Small intestine (tissue), 7 donors: ENCODE measurements at regions not wholly inside any gene's neighbourhood (a gene's known extent, or its start where the extent isn't known, plus 50 kb on each side); places are given as distances from the start of the nearest gene placed in this dataset.
A peak's percentile ranks its signal among the peaks of the same experiment; 100 is the strongest.
"Not testable (repeated sequence)": the region's sequence is repeated elsewhere in the genome, so short reads cannot be mapped to it uniquely, and the experiment has no call there.

Experiments
- DNase-seq, 2 donors: peaks; one replicate each; pipeline versions ENCODE4 v3.0.0 to v3.0.0-alpha.2; 2013
- FAIRE-seq: peaks from 2 replicates; lab custom pipeline; 2012; peaks lifted over from hg19 to GRCh38; lab: Jason Lieb, UNC
- H3K27ac ChIP-seq, 3 donors: one replicate each; pipeline ENCODE4 v1.5.1; 2013; ENCODE audit warnings: low read length in 2 of 3, mild to moderate bottlenecking in 2 of 3, control low read depth in 1 of 3, inconsistent platforms in 1 of 3, low read depth in 1 of 3, moderate library complexity in 1 of 3
- H3K27me3 ChIP-seq, 3 donors: one replicate each; pipeline ENCODE4 v1.6.1; 2013; ENCODE audit warnings: low read length in 3 of 3, inconsistent platforms in 1 of 3; ENCODE audit not compliant: control insufficient read depth in 3 of 3, insufficient read depth in 3 of 3
- H3K36me3 ChIP-seq, 3 donors: one replicate each; pipeline ENCODE4 v1.6.1; 2013; ENCODE audit warnings: low read length in 3 of 3, inconsistent platforms in 1 of 3, low read depth in 1 of 3, mild to moderate bottlenecking in 1 of 3, moderate library complexity in 1 of 3; ENCODE audit not compliant: control insufficient read depth in 3 of 3, insufficient read depth in 2 of 3
- H3K4me1 ChIP-seq, 3 donors: one replicate each; pipeline ENCODE4 v1.6.1; 2013; ENCODE audit warnings: low read length in 2 of 3, inconsistent platforms in 1 of 3, low read depth in 1 of 3, mild to moderate bottlenecking in 1 of 3, moderate library complexity in 1 of 3; ENCODE audit not compliant: control insufficient read depth in 3 of 3, insufficient read depth in 2 of 3
- H3K4me3 ChIP-seq, 3 donors: one replicate each; pipeline ENCODE4 v1.5.1; 2013; ENCODE audit warnings: low read length in 3 of 3, control low read depth in 1 of 3, inconsistent platforms in 1 of 3, low read depth in 1 of 3, mild to moderate bottlenecking in 1 of 3, moderate library complexity in 1 of 3
- H3K9me3 ChIP-seq, 2 donors: one replicate each; pipeline ENCODE4 v1.6.1; 2013; ENCODE audit warnings: low read depth in 1 of 2, low read length in 1 of 2; ENCODE audit not compliant: control insufficient read depth in 2 of 2, insufficient read depth in 1 of 2
- WGBS, 3 donors: extraction: QIAGEN DNeasy Blood & Tissue Kit; methylation state at CpG; one replicate each; pipeline ENCODE4 v1.1.7; 2013; 5-methylcytosine and 5-hydroxymethylcytosine counted together
- donor health status: healthy with polysubstance abuse.
- donor health status: control.
- donor health status: control.
- donor health status: Bipolar disorder and iron deficiency.
- donor health status: healthy.

DNA sequence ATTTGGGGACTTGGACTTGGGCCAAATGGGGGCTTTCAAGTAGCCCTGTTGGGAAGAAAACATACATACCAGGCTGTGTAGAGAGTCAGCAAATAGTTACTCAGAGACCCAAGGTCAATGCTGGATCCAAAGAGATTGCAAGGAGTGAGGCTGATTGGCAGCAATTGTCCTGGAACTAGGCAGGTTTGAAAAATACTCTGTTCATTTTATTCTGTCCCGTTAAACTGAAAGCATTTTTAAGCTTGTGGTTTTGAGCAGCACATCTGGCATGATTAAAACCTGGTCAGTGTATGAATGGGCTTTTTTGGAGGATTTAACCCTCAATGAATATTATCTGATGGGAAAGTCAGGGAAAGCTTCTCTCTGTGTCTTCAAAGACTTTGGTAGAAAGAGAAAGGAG, 294.3 kb upstream of the BOD1L1 start:
- H3K4me3 ChIP-seq = no peak overlapping the region
- no peak for FAIRE-seq
- 16 to 23% (median 22%) methylated on average over 1 of the region's 1 CpG for WGBS, 3 donors
- no peaks in the 10 kb centered on the region for H3K9me3 ChIP-seq
- H3K4me1 ChIP-seq = peaks cover 0 to 9% (median 0%) of the 10 kb centered on the region in 3 donors
- no peak for DNase-seq
- H3K27ac ChIP-seq = no peak overlapping the region
- no peaks in the 10 kb centered on the region for H3K36me3 ChIP-seq
- H3K27me3 ChIP-seq = no peaks in the 10 kb centered on the region

DNA sequence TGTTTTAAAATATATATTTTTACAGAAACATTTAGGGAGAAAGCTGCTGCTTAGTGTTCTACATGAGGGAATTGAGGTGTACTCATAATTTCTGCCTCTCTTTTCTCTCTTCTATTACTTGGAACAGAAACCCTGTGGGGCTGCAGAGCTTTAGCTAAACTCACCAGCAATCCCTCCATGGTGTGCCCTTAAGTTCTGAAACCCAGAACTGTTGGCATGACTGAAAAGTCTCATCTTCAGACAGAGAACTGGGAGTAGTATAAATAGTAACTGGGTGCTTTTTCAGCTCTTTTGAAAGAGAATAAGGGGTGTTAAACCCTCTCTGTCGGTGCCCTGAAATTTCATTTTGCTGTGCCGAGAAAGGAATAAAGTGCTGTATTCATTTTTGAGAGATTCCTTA, 294.9 kb upstream of the BOD1L1 start:
- FAIRE-seq = no peak
- peaks cover 0 to 7% (median 0%) of the 10 kb centered on the region in 3 donors for H3K4me1 ChIP-seq
- no peaks in the 10 kb centered on the region for H3K27me3 ChIP-seq
- no peaks in the 10 kb centered on the region for H3K36me3 ChIP-seq
- no peak for DNase-seq
- no peaks in the 10 kb centered on the region for H3K9me3 ChIP-seq
- no peak overlapping the region for H3K4me3 ChIP-seq
- H3K27ac ChIP-seq = no peak overlapping the region
- WGBS, 3 donors = 78 to 95% (median 84%) methylated on average over 2 of the region's 2 CpGs

DNA sequence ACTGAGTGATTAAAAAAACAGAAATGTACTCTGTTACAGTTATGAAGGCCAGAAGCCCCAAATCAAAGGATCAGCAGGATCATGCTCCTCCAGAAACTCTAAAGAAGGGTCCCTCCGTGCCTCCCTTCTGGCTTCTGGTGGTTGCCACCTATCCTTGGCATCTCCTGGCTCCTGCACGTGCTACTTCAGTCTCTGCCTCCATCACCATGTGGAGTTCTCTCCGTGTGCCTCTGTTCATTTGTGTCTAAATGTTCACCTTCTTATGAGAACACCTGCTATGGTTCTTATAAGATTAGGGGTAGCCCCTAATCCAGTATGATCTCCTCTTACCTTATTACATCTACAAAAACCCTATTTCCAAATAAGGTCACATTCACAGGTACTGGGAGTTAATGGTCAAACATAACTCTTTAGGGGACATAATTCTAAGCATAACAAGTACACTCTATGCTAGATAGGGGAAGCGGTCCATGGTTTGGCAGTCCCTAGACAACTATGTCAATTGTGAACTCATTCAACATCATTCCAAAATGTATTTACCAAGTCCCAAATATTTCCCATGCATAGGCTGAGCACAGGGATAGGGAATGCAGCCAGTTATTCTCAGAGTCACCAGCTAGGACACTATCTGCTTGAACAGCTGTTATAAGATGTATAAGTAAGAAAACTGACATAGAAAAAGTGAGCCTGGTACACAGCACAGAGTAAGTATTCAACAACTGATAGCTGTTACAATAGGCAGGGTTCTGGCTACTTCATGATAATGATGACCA, 295.5 kb upstream of the BOD1L1 start:
- H3K9me3 ChIP-seq = peaks cover 0 to 3% of the 10 kb centered on the region in 2 donors
- no peak overlapping the region for H3K4me3 ChIP-seq
- H3K27ac ChIP-seq = no peak overlapping the region
- WGBS, 3 donors = 53 to 60% (median 57%) methylated on average over 4 of the region's 4 CpGs
- FAIRE-seq (no peak), DNase-seq (no peak)
- H3K4me1 ChIP-seq = peaks cover 0 to 1% (median 0%) of the 10 kb centered on the region in 3 donors
- H3K27me3 ChIP-seq = no peaks in the 10 kb centered on the region
- no peaks in the 10 kb centered on the region for H3K36me3 ChIP-seq

DNA sequence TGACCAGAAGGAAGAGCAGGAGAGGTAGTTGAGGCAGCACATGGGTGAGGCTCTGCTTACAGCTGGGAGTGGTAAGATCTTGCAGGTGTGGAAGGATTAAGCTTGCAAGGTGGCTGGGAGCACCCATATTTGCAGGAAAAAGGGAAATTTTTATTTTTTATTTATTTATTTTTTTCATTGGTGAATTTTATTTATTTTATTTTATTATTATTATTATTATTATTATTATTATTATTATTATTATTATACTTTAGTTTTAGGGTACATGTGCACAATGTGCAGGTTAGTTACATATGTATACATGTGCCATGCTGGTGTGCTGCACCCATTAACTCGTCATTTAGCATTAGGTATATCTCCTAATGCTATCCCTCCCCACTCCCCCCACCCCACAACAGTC, 297.4 kb upstream of the BOD1L1 start:
- WGBS, 3 donors = 100% methylated on average over 1 of the region's 1 CpG; no CpG with 5 or more reads in 2 of the 3 donors
- not testable (repeated sequence) for H3K36me3 ChIP-seq, FAIRE-seq, DNase-seq, H3K4me3 ChIP-seq, H3K9me3 ChIP-seq, H3K4me1 ChIP-seq, H3K27me3 ChIP-seq, H3K27ac ChIP-seq

GRCh38 chr4:13928214-13928613, 300.7 kb upstream of the BOD1L1 start:
- no peak overlapping the region for H3K4me3 ChIP-seq
- H3K9me3 ChIP-seq = peaks cover 0 to 7% of the 10 kb centered on the region in 2 donors
- FAIRE-seq (no peak), DNase-seq (no peak)
- H3K27me3 ChIP-seq = no peaks in the 10 kb centered on the region
- 87 to 89% (median 88%) methylated on average over 7 of the region's 7 CpGs for WGBS, 3 donors
- H3K27ac ChIP-seq = no peak overlapping the region
- no peaks in the 10 kb centered on the region for H3K36me3 ChIP-seq
- H3K4me1 ChIP-seq = no peaks in the 10 kb centered on the region

DNA sequence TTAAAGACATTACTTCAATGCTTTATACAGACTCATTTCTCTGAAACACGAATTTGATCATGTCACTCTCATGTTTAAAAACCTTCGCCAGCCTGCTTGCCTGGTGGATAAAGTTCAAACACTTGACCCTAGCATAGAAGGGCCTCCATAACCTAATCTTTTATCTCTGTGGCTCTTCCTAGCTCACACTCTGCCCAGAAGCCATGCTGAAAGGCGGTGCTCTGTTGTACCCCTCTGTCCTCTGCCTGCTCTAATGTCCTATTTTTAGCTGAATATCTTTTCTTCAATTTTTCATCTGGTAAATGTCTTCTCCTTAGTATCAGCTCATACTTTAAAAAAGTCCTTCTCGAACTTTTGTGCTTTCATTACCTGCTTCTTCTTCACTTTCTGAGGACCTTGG, 302.6 kb upstream of the BOD1L1 start:
- no peak for DNase-seq
- FAIRE-seq = no peak
- H3K27me3 ChIP-seq = no peaks in the 10 kb centered on the region
- H3K9me3 ChIP-seq = peaks cover 0 to 7% of the 10 kb centered on the region in 2 donors
- H3K4me1 ChIP-seq = no peaks in the 10 kb centered on the region
- no peaks in the 10 kb centered on the region for H3K36me3 ChIP-seq
- 72 to 82% (median 82%) methylated on average over 4 of the region's 4 CpGs for WGBS, 3 donors
- no peak overlapping the region for H3K27ac ChIP-seq
- no peak overlapping the region for H3K4me3 ChIP-seq

- FAIRE-seq (no peak), DNase-seq (peak in 1 of 2 donors; percentile 33)
- no peaks in the 10 kb centered on the region for H3K27me3 ChIP-seq
- H3K27ac ChIP-seq = no peak overlapping the region
- H3K4me3 ChIP-seq = no peak overlapping the region
- no peaks in the 10 kb centered on the region for H3K4me1 ChIP-seq
- WGBS, 3 donors = 59 to 67% (median 62%) methylated on average over 4 of the region's 4 CpGs
- H3K36me3 ChIP-seq = no peaks in the 10 kb centered on the region
- H3K9me3 ChIP-seq = peaks cover 0 to 3% of the 10 kb centered on the region in 2 donors
Measured at GRCh38 chr4:13933191-13933590, 305.7 kb upstream of the BOD1L1 start.

DNA sequence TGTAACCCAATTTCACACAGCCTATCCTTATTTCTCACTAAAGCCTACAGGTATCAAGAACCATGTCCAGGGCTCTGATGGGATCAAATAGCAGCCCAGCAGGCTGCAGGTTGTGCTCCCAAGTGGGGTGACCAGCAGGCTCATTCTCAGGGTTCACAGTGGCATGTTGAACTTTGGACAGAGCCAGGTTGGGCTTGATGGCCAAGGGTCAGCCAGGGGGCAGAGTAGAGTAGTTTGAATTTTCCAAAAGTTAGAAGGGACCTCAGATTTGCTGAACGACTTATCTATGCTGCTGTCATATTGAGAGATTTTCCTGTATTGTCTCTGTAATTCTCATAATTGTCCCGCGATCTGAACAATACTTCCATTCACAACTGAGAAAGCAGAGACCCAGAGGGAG, 310.8 kb upstream of the BOD1L1 start:
- no peak for FAIRE-seq
- 84 to 88% (median 84%) methylated on average over 3 of the region's 3 CpGs for WGBS, 3 donors
- Histone ChIP-seq H3K27ac (no peak overlapping the region), H3K9me3 (no peaks in the 10 kb centered on the region), H3K27me3 (no peaks in the 10 kb centered on the region), H3K36me3 (no peaks in the 10 kb centered on the region), H3K4me1 (no peaks in the 10 kb centered on the region), H3K4me3 (no peak overlapping the region)
- no peak for DNase-seq

GRCh38 chr4:13940921-13941320, 313.4 kb upstream of the BOD1L1 start:
- 64 to 76% (median 70%) methylated on average over 3 of the region's 3 CpGs for WGBS, 3 donors
- H3K4me1 ChIP-seq = no peaks in the 10 kb centered on the region
- H3K9me3 ChIP-seq = no peaks in the 10 kb centered on the region
- no peak overlapping the region for H3K4me3 ChIP-seq
- no peak for FAIRE-seq
- H3K27me3 ChIP-seq = no peaks in the 10 kb centered on the region
- H3K27ac ChIP-seq = no peak overlapping the region
- H3K36me3 ChIP-seq = no peaks in the 10 kb centered on the region
- DNase-seq = no peak
